HG02588 (cell line): ENCODE measurements at regions not wholly inside any gene's neighbourhood (a gene's known extent, or its start where the extent isn't known, plus 50 kb on each side); places are given as distances from the start of the nearest gene placed in this dataset.
"Not testable (repeated sequence)": the region's sequence is repeated elsewhere in the genome, so short reads cannot be mapped to it uniquely, and the experiment has no call there.

Experiments used
- ATAC-seq: cut with Tn5 transposase; IDR thresholded peaks from one replicate; pipeline ENCODE4 v1.9.1; 2021; ENCODE audit warnings: mild to moderate bottlenecking, moderate library complexity; ENCODE audit not compliant: unreplicated experiment

DNA sequence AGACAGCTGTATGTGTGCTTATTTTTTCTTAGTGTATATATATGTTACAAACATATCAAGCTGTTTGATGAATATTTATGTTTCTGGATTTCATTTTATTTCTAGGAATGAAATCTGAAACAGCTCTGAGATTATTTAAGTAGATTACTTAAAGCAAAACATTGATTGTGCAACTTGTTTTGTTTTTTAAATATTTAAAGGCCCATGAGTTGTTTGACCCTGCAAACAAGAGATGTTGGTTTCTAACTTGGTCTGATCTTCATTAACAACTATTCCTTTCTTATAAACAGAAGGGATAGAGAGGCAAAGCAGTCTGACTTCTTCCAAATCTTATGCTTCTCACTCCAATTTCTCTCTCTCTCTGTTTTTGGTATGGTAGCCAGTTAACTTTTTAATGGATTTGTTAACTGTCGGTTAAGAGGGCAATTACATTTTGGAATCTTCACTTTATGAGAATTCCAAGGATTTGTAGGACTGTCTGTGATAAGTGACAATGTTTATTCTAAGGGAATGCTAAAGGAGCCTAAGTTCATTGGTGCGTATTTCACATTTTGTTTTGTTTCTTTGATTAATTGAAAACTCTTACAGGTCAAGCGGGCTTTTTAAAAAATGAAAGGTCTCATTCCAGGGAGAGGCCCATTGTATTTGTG is 102.6 kb upstream of the HMGA2 start:
- ATAC-seq: no peak

GRCh38 chr12:65725376-65725775 is 98.9 kb upstream of the HMGA2 start:
- ATAC-seq: no peak

- no peak for ATAC-seq
Observed at GRCh38 chr12:65728455-65728847, 95.8 kb upstream of the HMGA2 start.

DNA sequence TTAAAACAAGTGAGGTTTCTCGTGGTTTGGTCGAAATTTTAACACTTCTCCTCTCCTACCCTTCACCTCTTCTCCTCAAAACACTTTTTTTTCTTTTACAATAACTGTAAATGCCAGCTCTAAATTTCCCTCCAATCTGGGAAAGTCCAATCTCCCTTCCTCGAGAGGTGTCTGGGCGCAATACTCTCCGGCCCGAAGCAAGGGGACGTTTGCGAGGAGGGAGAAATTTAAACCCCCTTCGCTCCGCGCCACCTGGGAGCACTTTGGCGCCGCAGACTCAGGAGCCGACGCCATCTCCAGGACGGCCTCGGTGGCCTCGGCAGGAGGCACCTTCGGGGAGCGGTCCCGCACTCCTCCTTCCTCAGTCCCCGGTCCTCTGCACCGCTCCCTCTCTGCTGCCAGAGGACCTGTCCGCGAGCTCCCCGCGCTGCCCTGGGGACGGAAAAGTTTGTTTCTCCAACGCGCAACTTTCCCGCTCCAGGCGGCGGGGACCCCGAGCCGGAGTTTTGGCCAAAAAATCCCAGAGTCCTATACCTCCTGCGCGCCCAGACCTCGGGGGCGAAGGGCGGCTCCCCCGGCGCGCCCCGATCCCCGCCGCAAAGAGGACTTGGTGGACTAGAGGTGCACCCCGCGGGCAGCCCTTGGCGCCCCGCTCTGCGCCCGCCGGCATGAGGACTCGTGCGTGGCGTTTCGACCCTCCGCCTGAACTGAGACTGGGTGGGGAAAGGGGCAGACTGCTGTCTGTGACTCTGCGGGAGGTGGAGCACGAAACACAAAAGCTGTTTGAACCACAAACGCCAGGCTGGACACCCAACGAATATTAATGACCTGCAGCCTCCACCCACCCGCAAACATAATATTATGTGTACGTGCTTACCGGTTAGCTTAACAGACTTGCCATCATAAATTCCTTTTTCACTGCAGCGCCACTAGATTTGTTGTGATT is 95.2 kb upstream of the HMGA2 start:
- no peak for ATAC-seq

- ATAC-seq: no peak
Observed at GRCh38 chr12:65731771-65732170, 92.5 kb upstream of the HMGA2 start.

GRCh38 chr12:65733643-65734042 is 90.6 kb upstream of the HMGA2 start:
- ATAC-seq: not testable (repeated sequence)

GRCh38 chr12:65734226-65734625 is 90.1 kb upstream of the HMGA2 start:
- ATAC-seq: no peak

GRCh38 chr12:65739606-65740005 is 84.7 kb upstream of the HMGA2 start:
- ATAC-seq: no peak

- no peak for ATAC-seq
Observed at GRCh38 chr12:65740506-65740872, 83.8 kb upstream of the HMGA2 start.

- ATAC-seq: peak; percentile 74
Observed at GRCh38 chr12:65740873-65741600, 83.2 kb upstream of the HMGA2 start.

- ATAC-seq: no peak
Observed at GRCh38 chr12:65741656-65742017, 82.6 kb upstream of the HMGA2 start.

- ATAC-seq: no peak
Observed at GRCh38 chr12:65742018-65743010, 82.0 kb upstream of the HMGA2 start.

GRCh38 chr12:65744236-65744840 is 79.9 kb upstream of the HMGA2 start:
- not testable (repeated sequence) for ATAC-seq

DNA sequence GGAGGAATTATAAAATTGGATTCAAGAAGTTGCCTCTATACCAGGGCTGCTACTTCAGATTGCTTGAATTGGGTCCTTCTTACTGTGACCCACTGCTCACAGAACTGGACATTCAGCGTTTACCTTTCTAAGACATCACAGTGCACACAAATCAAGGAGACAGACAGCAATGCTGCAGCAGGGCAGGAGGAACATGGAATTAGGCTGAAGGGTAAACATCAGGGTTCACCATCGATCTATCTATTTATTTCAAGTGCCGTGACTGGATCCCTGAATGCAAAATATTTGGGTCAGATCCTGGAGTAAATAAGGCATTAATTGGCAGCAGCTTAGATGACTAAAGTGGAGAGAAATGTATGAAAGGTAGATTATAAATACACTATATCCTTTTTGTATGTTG is 76.9 kb upstream of the HMGA2 start:
- no peak for ATAC-seq

- ATAC-seq: no peak
Observed at GRCh38 chr12:65748332-65748731, 76.0 kb upstream of the HMGA2 start.

GRCh38 chr12:65754290-65754689 is 70.0 kb upstream of the HMGA2 start:
- no peak for ATAC-seq

DNA sequence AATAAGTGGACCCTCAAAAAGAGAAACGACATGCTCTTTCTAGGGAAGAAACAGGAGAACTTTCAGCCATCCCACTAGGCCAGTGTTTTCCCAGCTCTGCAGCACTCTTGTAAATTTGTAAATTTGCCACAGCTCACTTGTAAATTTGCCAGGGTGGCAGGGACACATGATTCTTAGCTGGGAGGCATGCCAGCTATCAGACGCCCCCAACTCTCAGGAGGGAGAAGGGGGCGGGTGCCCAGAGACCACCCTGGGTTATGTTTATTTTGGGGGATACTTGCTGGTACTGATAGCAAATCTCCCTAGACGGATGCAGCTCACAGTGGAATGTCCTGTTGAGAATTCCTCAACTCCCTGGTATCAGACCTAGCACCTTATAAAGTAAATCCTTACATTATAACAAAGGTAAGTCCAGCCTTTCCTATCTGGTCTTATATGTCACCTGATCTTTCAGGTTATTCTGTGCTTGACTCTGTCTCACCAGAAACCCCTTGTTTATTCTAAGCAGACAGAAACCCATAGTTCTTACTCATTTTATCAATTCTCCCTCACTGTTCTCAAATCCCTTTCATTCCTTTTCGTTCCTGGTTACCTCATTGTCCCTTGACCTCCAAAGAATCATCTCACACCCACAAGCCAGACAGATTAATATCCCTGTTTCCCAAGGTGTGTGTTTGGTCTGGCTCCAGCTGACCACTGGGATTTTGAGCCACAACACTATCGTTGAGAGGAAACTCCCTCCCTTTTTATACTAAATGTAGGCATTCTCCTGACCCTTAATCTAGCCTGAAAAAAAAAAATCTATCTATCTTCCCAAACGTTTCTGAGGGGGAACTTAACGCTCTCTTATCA is 69.3 kb upstream of the HMGA2 start:
- ATAC-seq: no peak

DNA sequence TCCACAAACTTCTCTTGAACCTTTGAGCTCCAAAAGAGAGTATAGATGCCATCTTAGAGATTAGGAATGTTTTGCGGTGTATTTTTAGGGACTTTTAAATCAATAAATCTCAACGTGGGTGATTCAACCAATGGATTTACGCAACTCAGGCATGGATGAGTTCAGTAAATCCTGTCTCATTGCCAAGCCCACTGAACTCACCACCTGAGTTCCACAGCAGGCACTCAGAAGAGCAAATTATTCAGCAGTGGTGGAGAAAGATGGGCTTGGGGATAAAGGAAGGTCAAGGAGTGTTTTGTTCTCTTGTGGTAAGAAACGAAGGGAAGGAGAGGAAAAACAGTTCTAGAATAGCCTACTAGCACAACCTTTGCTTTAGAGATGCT is 68.7 kb upstream of the HMGA2 start:
- ATAC-seq: no peak

DNA sequence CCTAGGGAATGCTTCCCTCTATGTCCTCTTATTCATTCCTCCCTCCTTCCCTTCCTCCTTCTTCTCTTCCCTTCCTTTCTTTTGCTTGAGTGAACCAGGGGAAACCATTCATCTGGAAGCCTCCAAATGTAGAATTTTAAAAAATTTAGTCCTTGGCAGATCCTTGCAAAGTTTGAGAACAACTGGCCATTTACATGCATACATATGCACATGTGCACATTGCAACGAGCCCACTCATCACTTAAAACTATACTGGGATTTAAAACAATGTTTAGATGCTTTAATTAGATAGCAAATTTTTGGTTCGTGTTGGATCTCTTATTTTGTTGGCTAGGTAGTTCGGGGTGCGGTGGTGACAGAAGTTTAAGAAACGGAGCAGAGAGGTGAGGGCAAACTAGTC is 68.0 kb upstream of the HMGA2 start:
- no peak for ATAC-seq
